ENCODE measurements at regions not wholly inside any gene's neighbourhood (a gene's known extent, or its start where the extent isn't known, plus 50 kb on each side); places are given as distances from the start of the nearest gene placed in this dataset.

GRCh38 chrX:151796576-151796975, 62.0 kb downstream of the CNGA2 start:
- no peaks in the 10 kb centered on the region for H3K27me3 ChIP-seq
- peak; percentile 54 for DNase-seq (ENCODE audit: low spot score)
- no peak overlapping the region for H3K27ac ChIP-seq
- H3K36me3 ChIP-seq, result no peaks in the 10 kb centered on the region
- no peaks in the 10 kb centered on the region for H3K4me1 ChIP-seq
- no peak for TF ChIP-seq CTCF (IDR thresholded peaks at IDR 0.05)
- no peaks in the 10 kb centered on the region for H3K9me3 ChIP-seq
- no peak overlapping the region for H3K4me3 ChIP-seq

GRCh38 chrX:151801980-151802379, 67.4 kb downstream of the CNGA2 start:
- Histone ChIP-seq H3K27me3 (no peaks in the 10 kb centered on the region), H3K9me3 (peaks cover 0 to 8% of the 10 kb centered on the region in 2 donors), H3K27ac (no peak overlapping the region), H3K4me1 (no peaks in the 10 kb centered on the region), H3K4me3 (no peak overlapping the region), H3K36me3 (no peaks in the 10 kb centered on the region)
- DNase-seq (ENCODE audit: low spot score), result peak; percentile 32
- no peak for TF ChIP-seq CTCF (IDR thresholded peaks at IDR 0.05)

GRCh38 chrX:151806967-151807540, 72.5 kb downstream of the CNGA2 start:
- Histone ChIP-seq H3K36me3 (no peaks in the 10 kb centered on the region), H3K27ac (no peak overlapping the region), H3K27me3 (no peaks in the 10 kb centered on the region), H3K4me3 (no peak overlapping the region), H3K9me3 (peaks cover 0 to 3% of the 10 kb centered on the region in 2 donors), H3K4me1 (no peaks in the 10 kb centered on the region)
- DNase-seq (ENCODE audit: low spot score), result peak; percentile 16
- TF ChIP-seq CTCF (IDR thresholded peaks at IDR 0.05), result no peak

- DNase-seq (ENCODE audit: low spot score), result no peak
- H3K4me1 ChIP-seq, result no peaks in the 10 kb centered on the region
- no peaks in the 10 kb centered on the region for H3K27me3 ChIP-seq
- no peak overlapping the region for H3K27ac ChIP-seq
- no peak for TF ChIP-seq CTCF (IDR thresholded peaks at IDR 0.05)
- H3K9me3 ChIP-seq, result no peaks in the 10 kb centered on the region
- no peaks in the 10 kb centered on the region for H3K36me3 ChIP-seq
- H3K4me3 ChIP-seq, result no peak overlapping the region
Observed at GRCh38 chrX:151812661-151813060, 78.1 kb downstream of the CNGA2 start.

- Histone ChIP-seq H3K4me3 (no peak overlapping the region), H3K9me3 (no peaks in the 10 kb centered on the region), H3K27me3 (no peaks in the 10 kb centered on the region), H3K27ac (no peak overlapping the region), H3K36me3 (no peaks in the 10 kb centered on the region), H3K4me1 (no peaks in the 10 kb centered on the region)
- DNase-seq (ENCODE audit: low spot score), result peak; percentile 16
- TF ChIP-seq CTCF (IDR thresholded peaks at IDR 0.05), result no peak
Observed at GRCh38 chrX:151814767-151815166, 80.2 kb downstream of the CNGA2 start.

- H3K4me1 ChIP-seq, result no peaks in the 10 kb centered on the region
Observed at GRCh38 chrX:151815398-151815797, 80.9 kb downstream of the CNGA2 start.

More at GRCh38 chrX:151815398-151815797, 80.9 kb downstream of the CNGA2 start:
- Histone ChIP-seq H3K4me3 (no peak overlapping the region), H3K36me3 (no peaks in the 10 kb centered on the region), H3K27ac (no peak overlapping the region), H3K27me3 (no peaks in the 10 kb centered on the region), H3K9me3 (no peaks in the 10 kb centered on the region)
- TF ChIP-seq CTCF (IDR thresholded peaks at IDR 0.05), result no peak
- peak; percentile 18 for DNase-seq (ENCODE audit: low spot score)
